IMR-90 (cell line): ENCODE measurements at regions not wholly inside any gene's neighbourhood (a gene's known extent, or its start where the extent isn't known, plus 50 kb on each side); places are given as distances from the start of the nearest gene placed in this dataset.
"Not testable (repeated sequence)": the region's sequence is repeated elsewhere in the genome, so short reads cannot be mapped to it uniquely, and the experiment has no call there.

Source experiments
- ATAC-seq: fragments of 200-7000 bp; cut with Tn5 transposase; 2 replicates; pipeline ENCODE4 v1.9.1; 2020; ENCODE audit warnings: low read depth, mild to moderate bottlenecking, moderate library complexity
- BruUV-seq: library from RNA; stranded (reverse); fragments of 400-500 nt; replicated peaks from 2 replicates; lab custom pipeline; 2021; lab: Mats Ljungman, UMichigan
- CTCF ChIA-PET: fragments of 300-600 bp; formaldehyde crosslinking; extraction: SDS; loops from one replicate; lab custom pipeline; 2021; ENCODE audit warnings: antibody characterized with exemption; lab: Yijun Ruan, JAX
- POLR2A ChIA-PET: fragments of 300-600 bp; sonication (Branson Sonifier 250); formaldehyde crosslinking; loops from one replicate; lab custom pipeline; 2022; ENCODE audit warnings: antibody characterized with exemption; ENCODE audit not compliant: unreplicated experiment; lab: Charles Lee
- DNase-seq: peaks from one replicate; pipeline ENCODE4 v3.0.0; 2013
- H2AFZ ChIP-seq: replicated peaks from 2 replicates; pipeline ENCODE3; 2013; ENCODE audit warnings: low read length, mild to moderate bottlenecking; ENCODE audit not compliant: poor library complexity
- H2AK5ac ChIP-seq: 2 replicates; pipeline ENCODE4 v1.6.1; 2013; ENCODE audit warnings: low read depth, low read length, inconsistent platforms
- H2AK9ac ChIP-seq: replicated peaks from 2 replicates; pipeline ENCODE3; 2013; ENCODE audit warnings: mild to moderate bottlenecking, low read depth, low read length, moderate library complexity; ENCODE audit not compliant: poor library complexity
- H2BK120ac ChIP-seq: 2 replicates; pipeline ENCODE4 v1.6.1; 2013; ENCODE audit warnings: low read depth, low read length, inconsistent platforms
- H2BK15ac ChIP-seq: 3 replicates; pipeline ENCODE4 v1.6.1; 2013; ENCODE audit warnings: low read depth, low read length, inconsistent platforms
- H2BK20ac ChIP-seq: 2 replicates; pipeline ENCODE4 v1.6.1; 2013; ENCODE audit warnings: low read depth, mild to moderate bottlenecking, inconsistent platforms, low read length, moderate library complexity
- H2BK5ac ChIP-seq: 2 replicates; pipeline ENCODE4 v1.6.1; 2013; ENCODE audit warnings: mild to moderate bottlenecking, low read depth, low read length, inconsistent platforms; ENCODE audit not compliant: poor library complexity, severe bottlenecking
- H3K14ac ChIP-seq: replicated peaks from 2 replicates; pipeline ENCODE4 v1.6.1; 2013; ENCODE audit warnings: low read depth, low read length, inconsistent platforms
- H3K18ac ChIP-seq: 2 replicates; pipeline ENCODE4 v1.6.1; 2013; ENCODE audit warnings: low read depth, low read length, control low read depth
- H3K23ac ChIP-seq: 2 replicates; pipeline ENCODE4 v1.6.1; 2013; ENCODE audit warnings: low read depth, low read length, inconsistent platforms
- H3K27ac ChIP-seq: 2 replicates; pipeline ENCODE4 v1.5.1; 2013; ENCODE audit warnings: mild to moderate bottlenecking, control low read depth, low read length; ENCODE audit not compliant: insufficient read depth
- H3K27me3 ChIP-seq: 2 replicates; pipeline ENCODE4 v1.6.1; 2013; ENCODE audit warnings: low read length; ENCODE audit not compliant: control insufficient read depth, insufficient read depth
- H3K36me3 ChIP-seq: 2 replicates; pipeline ENCODE4 v1.6.1; 2013; ENCODE audit warnings: low read length, mixed read lengths; ENCODE audit not compliant: control insufficient read depth, insufficient read depth
- H3K4ac ChIP-seq: 2 replicates; pipeline ENCODE4 v1.6.1; 2013; ENCODE audit warnings: low read depth, low read length, inconsistent platforms
- H3K4me1 ChIP-seq: 2 replicates; pipeline ENCODE4 v1.6.1; 2013; ENCODE audit warnings: low read length, mixed read lengths; ENCODE audit not compliant: control insufficient read depth, insufficient read depth
- H3K4me2 ChIP-seq: 2 replicates; pipeline ENCODE4 v1.6.1; 2013; ENCODE audit warnings: low read depth, mild to moderate bottlenecking, control low read depth, low read length, moderate library complexity
- H3K4me3 ChIP-seq: 2 replicates; pipeline ENCODE4 v1.5.1; 2013; ENCODE audit warnings: low read depth, mild to moderate bottlenecking, control low read depth, low read length, moderate library complexity; ENCODE audit not compliant: insufficient read depth
- H3K56ac ChIP-seq: 2 replicates; pipeline ENCODE4 v1.6.1; 2013; ENCODE audit warnings: low read length, inconsistent platforms; ENCODE audit not compliant: insufficient read depth; ENCODE audit errors: extremely low read depth
- H3K79me1 ChIP-seq, 2 experiments: 2 replicates each; pipeline ENCODE4 v1.6.1; 2013; ENCODE audit warnings: low read length in 2 of 2, inconsistent platforms in 1 of 2, low read depth in 1 of 2
- H3K9ac ChIP-seq: 2 replicates; pipeline ENCODE4 v1.6.1; 2013; ENCODE audit warnings: low read depth, low read length, control low read depth
- H3K9me1 ChIP-seq: 2 replicates; pipeline ENCODE4 v1.6.1; 2013; ENCODE audit warnings: low read length, inconsistent platforms; ENCODE audit not compliant: insufficient read depth
- H3K9me3 ChIP-seq: 2 replicates; pipeline ENCODE4 v1.6.1; 2013; ENCODE audit warnings: low read length; ENCODE audit not compliant: control insufficient read depth, insufficient read depth
- H4K20me1 ChIP-seq: 2 replicates; pipeline ENCODE4 v1.6.1; 2013; ENCODE audit warnings: low read length, inconsistent platforms; ENCODE audit not compliant: insufficient read depth
- H4K5ac ChIP-seq: 2 replicates; pipeline ENCODE4 v1.6.1; 2013; ENCODE audit warnings: mild to moderate bottlenecking, low read depth, low read length, control low read depth
- H4K8ac ChIP-seq, 2 experiments: 2 replicates each; pipeline ENCODE4 v1.6.1; 2013; ENCODE audit warnings: low read depth in 2 of 2, low read length in 2 of 2, control low read depth in 1 of 2, inconsistent platforms in 1 of 2
- H4K91ac ChIP-seq: 2 replicates; pipeline ENCODE4 v1.6.1; 2013; ENCODE audit warnings: low read depth, low read length, inconsistent platforms; ENCODE audit not compliant: insufficient read depth
- CHD1 ChIP-seq: IDR thresholded peaks from 2 replicates; pipeline ENCODE4 v1.6.1; 2012; ENCODE audit warnings: low read depth, low read length, improper control_type of control experiment
- MAFK ChIP-seq: IDR thresholded peaks from 2 replicates; pipeline ENCODE4 v1.6.1; 2012; ENCODE audit warnings: low read depth, low read length, improper control_type of control experiment
- WGBS, 2 experiments: methylation state at CpG; one replicate each; pipeline versions ENCODE4 v1.1.5 to v1.1.7; 2013; ENCODE audit warnings: missing lambda C conversion rate in 2 of 2; ENCODE audit not compliant: insufficient read length in 1 of 2; ENCODE audit errors: extremely low coverage in 2 of 2; 5-methylcytosine and 5-hydroxymethylcytosine counted together
- dilution Hi-C: fragments of 300-500 bp; cut with HindIII; formaldehyde crosslinking; loops from one replicate; pipeline ENCODE4 v1.14.3; 2018; ENCODE audit warnings: low sequenced_read_pairs; ENCODE audit not compliant: unreplicated experiment
- in situ Hi-C: fragments of 300-500 bp; cut with MboI; formaldehyde crosslinking; loops from 3 replicates; pipeline ENCODE4 v1.14.3; 2019; ENCODE audit warnings: low sequenced_read_pairs, inconsistent platforms, mixed read lengths
- intact Hi-C: fragments of 100-400 bp; cut with micrococcal nuclease; formaldehyde crosslinking; loops from 2 replicates; pipeline ENCODE4 v1.10.0; 2022

DNA sequence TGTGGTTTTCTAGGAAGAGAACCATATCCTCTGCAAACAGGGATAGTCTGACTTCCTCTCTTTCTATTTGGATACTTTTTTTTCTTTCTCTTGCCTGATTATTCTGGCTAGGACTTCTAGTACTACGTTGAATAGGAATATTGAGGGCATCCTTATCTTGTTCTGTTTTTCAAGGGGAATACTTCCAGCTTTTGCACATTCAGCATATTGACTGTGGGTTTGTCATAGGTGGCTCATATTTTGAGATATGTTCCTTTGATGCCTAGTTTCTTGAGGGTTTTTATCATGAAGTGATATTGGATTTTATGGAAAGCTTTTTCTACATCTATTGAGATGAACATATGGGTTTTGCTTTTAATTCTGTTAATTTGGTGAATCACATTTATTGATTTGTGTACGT is 269.8 kb downstream of the MAP2K6 start:
- Histone ChIP-seq H4K91ac (no peak overlapping the region), H2AK9ac (no peak overlapping the region), H3K4ac (no peak overlapping the region), H4K8ac (no peak overlapping the region), H3K14ac (no peak overlapping the region), H4K20me1 (no peaks in the 10 kb centered on the region), H3K4me1 (no peaks in the 10 kb centered on the region), H2BK120ac (no peak overlapping the region), H3K18ac (no peak overlapping the region), H3K36me3 (no peaks in the 10 kb centered on the region), H3K27ac (no peak overlapping the region), H2AK5ac (no peak overlapping the region), H2BK5ac (no peak overlapping the region), H4K5ac (no peak overlapping the region), H3K27me3 (no peaks in the 10 kb centered on the region), H3K4me3 (no peak overlapping the region), H3K9me1 (no peaks in the 10 kb centered on the region), H2AFZ (no peak overlapping the region), H3K56ac (no peak overlapping the region), H2BK15ac (no peak overlapping the region), H3K23ac (no peak overlapping the region), H2BK20ac (no peak overlapping the region), H3K79me1 (no peaks in the 10 kb centered on the region), H3K9ac (no peak overlapping the region), H3K9me3 (peaks cover 9% of the 10 kb centered on the region), H3K4me2 (no peak overlapping the region)
- CTCF ChIA-PET = interaction anchor here (1.1 kb wide), 1 partner anchor 10 kb away, joined by 5 read pairs; no protein-coding TSS in a partner anchor
- peak; percentile 51; the same call in 1 of the 2 replicates for TF ChIP-seq MAFK
- no peak for TF ChIP-seq CHD1
- in situ Hi-C loops (no loop called here), dilution Hi-C loops (no loop called here), intact Hi-C loops (no loop called here)
- DNase-seq (no peak), ATAC-seq (no peak)
- no TSS peak for BruUV-seq
- WGBS, 2 experiments = no CpG with 5 or more reads among the region's 2 CpGs
- POLR2A ChIA-PET = no interaction called here

DNA sequence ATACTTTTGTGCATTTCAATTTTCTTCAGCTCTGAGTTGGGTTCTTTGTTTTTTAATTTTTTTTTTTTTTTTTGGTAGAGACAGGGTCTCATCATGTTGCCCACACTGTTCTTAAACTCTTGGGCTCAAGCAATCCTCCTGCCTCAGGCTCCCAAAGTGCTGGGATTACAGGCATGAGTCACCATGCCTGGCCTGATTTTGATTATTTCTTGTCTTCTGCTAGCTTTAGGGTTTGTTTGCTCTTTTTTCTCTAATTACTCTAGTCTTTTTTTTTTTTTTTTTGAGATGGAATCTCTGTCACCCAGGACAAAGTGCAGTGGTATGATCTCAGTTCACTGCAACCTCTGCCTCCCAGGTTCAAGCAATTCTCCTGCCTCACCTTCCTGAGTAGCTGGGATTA is 270.7 kb downstream of the MAP2K6 start:
- not testable (repeated sequence) for H3K23ac ChIP-seq
- POLR2A ChIA-PET = interaction anchor here (0.6 kb wide), 1 partner anchor 1691 kb away, joined by 8 read pairs; no protein-coding TSS in a partner anchor

More for the DNA sequence above, 270.7 kb downstream of the MAP2K6 start:
- H3K9me1 ChIP-seq, H3K27me3 ChIP-seq, intact Hi-C loops, H2BK5ac ChIP-seq, H4K8ac ChIP-seq, BruUV-seq, H2BK120ac ChIP-seq, H3K4me3 ChIP-seq, H3K14ac ChIP-seq, H3K4me2 ChIP-seq, H4K5ac ChIP-seq, H3K18ac ChIP-seq, H3K56ac ChIP-seq, H3K27ac ChIP-seq, H3K9ac ChIP-seq, in situ Hi-C loops, H4K91ac ChIP-seq, H2BK15ac ChIP-seq, H2BK20ac ChIP-seq, H3K4me1 ChIP-seq, H3K79me1 ChIP-seq, H2AK5ac ChIP-seq, H4K20me1 ChIP-seq, H2AK9ac ChIP-seq, H2AFZ ChIP-seq, H3K36me3 ChIP-seq, dilution Hi-C loops, H3K4ac ChIP-seq: not testable (repeated sequence)
- CTCF ChIA-PET = interaction anchor here (0.7 to 1.1 kb wide), 4 partner anchors 9 to 798 kb away, joined by 3 to 5 read pairs (median 4); no protein-coding TSS in a partner anchor
- peaks cover 11% of the 10 kb centered on the region for H3K9me3 ChIP-seq
- DNase-seq = peak; percentile 19
- peak; percentile 60; the same call in 1 of the 2 replicates for ATAC-seq
